T-cell (primary cell): ENCODE measurements at regions not wholly inside any gene's neighbourhood (a gene's known extent, or its start where the extent isn't known, plus 50 kb on each side); places are given as distances from the start of the nearest gene placed in this dataset.

Experiments used
- ATAC-seq, 4 experiments: fragments of 200-7000 bp in 3 of 4; fragments of 150-1000 bp in 1 of 4; cut with Tn5 transposase; replicated peaks in 1 of 4; 1 replicate in 3 of 4; 2 replicates in 1 of 4; pipeline ENCODE4 v1.10.0; 2021; ENCODE audit warnings: moderate library complexity in 3 of 4, mild to moderate bottlenecking in 2 of 4, moderate number of reproducible peaks in 1 of 4
- CTCF ChIA-PET, 2 donors: fragments of 300-600 bp; sonication (Branson Sonifier 250); formaldehyde crosslinking; loops; one replicate each; lab custom pipeline; 2022; ENCODE audit warnings: antibody characterized with exemption in 2 of 2; lab: Charles Lee
- POLR2A ChIA-PET, 2 donors: fragments of 300-600 bp; sonication (Branson Sonifier 250); formaldehyde crosslinking; loops; one replicate each; lab custom pipeline; 2022; ENCODE audit warnings: antibody characterized with exemption in 2 of 2; lab: Charles Lee
- DNase-seq, 35 experiments: peaks; one replicate each; pipeline versions ENCODE4 v3.0.0 to v3.0.0-alpha.2; 2013 to 2023
- H3K27ac ChIP-seq: one replicate; pipeline ENCODE4 v1.5.1; 2013; ENCODE audit warnings: low read length
- H3K27me3 ChIP-seq, 2 experiments: replicated peaks in 1 of 2; 1 replicate in 1 of 2; 2 replicates in 1 of 2; pipeline versions ENCODE4 v1.6.1 to v1.7.0; 2013; ENCODE audit warnings: low read length in 1 of 2, mixed read lengths in 1 of 2; ENCODE audit not compliant: control insufficient read depth in 2 of 2, insufficient read depth in 2 of 2; ENCODE audit errors: extremely low read depth in 1 of 2
- H3K36me3 ChIP-seq, 2 donors: 1 replicate in 1 of 2; 2 replicates in 1 of 2; pipeline versions ENCODE4 v1.6.1 to v1.7.0; 2013; ENCODE audit warnings: low read length in 1 of 2; ENCODE audit not compliant: control insufficient read depth in 2 of 2, insufficient read depth in 1 of 2; ENCODE audit errors: extremely low read depth in 1 of 2
- H3K4me1 ChIP-seq, 2 experiments: 1 replicate in 1 of 2; 2 replicates in 1 of 2; pipeline versions ENCODE4 v1.6.1 to v1.7.0; 2013; ENCODE audit warnings: low read length in 2 of 2, mixed read lengths in 1 of 2; ENCODE audit not compliant: insufficient read depth in 2 of 2, control insufficient read depth in 1 of 2; ENCODE audit errors: extremely low read depth in 1 of 2
- H3K4me3 ChIP-seq, 2 donors: 1 replicate in 1 of 2; 2 replicates in 1 of 2; pipeline versions ENCODE4 v1.5.1 to v1.7.0; 2013; ENCODE audit warnings: mild to moderate bottlenecking in 2 of 2, low read length in 1 of 2, moderate library complexity in 1 of 2; ENCODE audit not compliant: control insufficient read depth in 1 of 2; ENCODE audit errors: extremely low read depth in 1 of 2
- H3K9me3 ChIP-seq: 2 replicates; pipeline ENCODE4 v1.7.0; 2013
- H3K27ac Mint-ChIP-seq, 2 donors: one replicate each; pipeline ENCODE4 v1.8.0; 2020 to 2021; ENCODE audit warnings: mild to moderate bottlenecking in 2 of 2, mixed read lengths in 2 of 2
- H3K27me3 Mint-ChIP-seq, 2 donors: one replicate each; pipeline ENCODE4 v1.8.0; 2021 to 2022; ENCODE audit warnings: mixed read lengths in 2 of 2
- H3K36me3 Mint-ChIP-seq: one replicate; pipeline ENCODE4 v1.8.0; 2021; ENCODE audit warnings: mixed read lengths
- H3K4me1 Mint-ChIP-seq, 3 donors: one replicate each; pipeline ENCODE4 v1.8.0; 2020 to 2022; ENCODE audit warnings: mixed read lengths in 3 of 3, mild to moderate bottlenecking in 1 of 3
- H3K4me3 Mint-ChIP-seq, 3 donors: one replicate each; pipeline ENCODE4 v1.8.0; 2020 to 2022; ENCODE audit warnings: mild to moderate bottlenecking in 3 of 3, mixed read lengths in 3 of 3, moderate library complexity in 3 of 3
- H3K9me3 Mint-ChIP-seq, 3 donors: one replicate each; pipeline ENCODE4 v1.8.0; 2020 to 2022; ENCODE audit warnings: mixed read lengths in 3 of 3
- WGBS: methylation state at CpG from one replicate; pipeline ENCODE4 v1.1.5; 2013; ENCODE audit warnings: missing lambda C conversion rate; ENCODE audit not compliant: insufficient coverage; 5-methylcytosine and 5-hydroxymethylcytosine counted together

- ATAC-seq (no peak), DNase-seq (no peak)
- Histone ChIP-seq H3K4me3 (no peak overlapping the region), H3K9me3 (no peaks in the 10 kb centered on the region), H3K27me3 (no peaks in the 10 kb centered on the region), H3K27ac (no peak overlapping the region), H3K4me1 (no peaks in the 10 kb centered on the region), H3K36me3 (no peaks in the 10 kb centered on the region)
- no peaks in the 10 kb centered on the region for H3K27me3 Mint-ChIP-seq
- H3K36me3 Mint-ChIP-seq, result no peaks in the 10 kb centered on the region
- no peak overlapping the region for H3K4me3 Mint-ChIP-seq
- no CpG with 5 or more reads among the region's 1 CpG for WGBS
- ChIA-PET CTCF (no interaction called here), POLR2A (no interaction called here)
- no peak overlapping the region for H3K27ac Mint-ChIP-seq
- peaks cover 0 to 4% (median under 1%) of the 10 kb centered on the region in 3 donors for H3K9me3 Mint-ChIP-seq
- no peaks in the 10 kb centered on the region for H3K4me1 Mint-ChIP-seq
Observed at GRCh38 chr5:114678778-114679177, 316.9 kb downstream of the KCNN2 start.

GRCh38 chr5:114665551-114665950, 303.7 kb downstream of the KCNN2 start:
- H3K36me3 Mint-ChIP-seq, result no peaks in the 10 kb centered on the region
- H3K4me3 Mint-ChIP-seq, result no peak overlapping the region
- Histone ChIP-seq H3K36me3 (no peaks in the 10 kb centered on the region), H3K4me1 (no peaks in the 10 kb centered on the region), H3K27ac (no peak overlapping the region), H3K9me3 (no peaks in the 10 kb centered on the region), H3K4me3 (no peak overlapping the region), H3K27me3 (no peaks in the 10 kb centered on the region)
- CTCF ChIA-PET, result no interaction called here
- H3K27ac Mint-ChIP-seq, result no peak overlapping the region
- POLR2A ChIA-PET, result no interaction called here
- WGBS, result 50% methylated on average over 2 of the region's 2 CpGs
- ATAC-seq, result no peak
- H3K27me3 Mint-ChIP-seq, result no peaks in the 10 kb centered on the region
- no peak for DNase-seq
- no peaks in the 10 kb centered on the region for H3K4me1 Mint-ChIP-seq
- peaks cover 6 to 22% (median 20%) of the 10 kb centered on the region in 3 donors for H3K9me3 Mint-ChIP-seq

GRCh38 chr5:114660791-114661190, 298.9 kb downstream of the KCNN2 start:
- H3K9me3 ChIP-seq, result no peaks in the 10 kb centered on the region
- H3K36me3 Mint-ChIP-seq, result no peaks in the 10 kb centered on the region
- ATAC-seq, result no peak

GRCh38 chr5:114658194-114658593, 296.3 kb downstream of the KCNN2 start:
- CTCF ChIA-PET, result no interaction called here
- no peak overlapping the region for H3K4me3 Mint-ChIP-seq

More at GRCh38 chr5:114660791-114661190, 298.9 kb downstream of the KCNN2 start:
- H3K4me3 ChIP-seq, result no peak overlapping the region
- ChIA-PET CTCF (no interaction called here), POLR2A (no interaction called here)
- no peak overlapping the region for H3K27ac ChIP-seq
- no peaks in the 10 kb centered on the region for H3K4me1 Mint-ChIP-seq
- H3K27ac Mint-ChIP-seq, result no peak overlapping the region
- no peaks in the 10 kb centered on the region for H3K4me1 ChIP-seq
- H3K9me3 Mint-ChIP-seq, result peaks cover 4 to 21% (median 10%) of the 10 kb centered on the region in 3 donors
- no peaks in the 10 kb centered on the region for H3K36me3 ChIP-seq
- no peaks in the 10 kb centered on the region for H3K27me3 Mint-ChIP-seq
- no peak for DNase-seq
- 91% methylated on average over 1 of the region's 1 CpG for WGBS
- H3K4me3 Mint-ChIP-seq, result no peak overlapping the region
- no peaks in the 10 kb centered on the region for H3K27me3 ChIP-seq

GRCh38 chr5:114657342-114658130, 295.7 kb downstream of the KCNN2 start:
- no peaks in the 10 kb centered on the region for H3K36me3 Mint-ChIP-seq
- DNase-seq (no peak), ATAC-seq (no peak)
- no peaks in the 10 kb centered on the region for H3K4me1 ChIP-seq
- H3K4me3 ChIP-seq, result no peak overlapping the region
- 92% methylated on average over 2 of the region's 6 CpGs for WGBS
- ChIA-PET POLR2A (no interaction called here), CTCF (no interaction called here)
- H3K27ac ChIP-seq, result no peak overlapping the region
- H3K27ac Mint-ChIP-seq, result no peak overlapping the region
- H3K9me3 Mint-ChIP-seq, result peaks cover 0 to 12% (median 6%) of the 10 kb centered on the region in 3 donors
- H3K9me3 ChIP-seq, result peaks cover 3% of the 10 kb centered on the region
- no peaks in the 10 kb centered on the region for H3K27me3 ChIP-seq
- no peaks in the 10 kb centered on the region for H3K4me1 Mint-ChIP-seq
- no peaks in the 10 kb centered on the region for H3K36me3 ChIP-seq
- H3K27me3 Mint-ChIP-seq, result no peaks in the 10 kb centered on the region
- H3K4me3 Mint-ChIP-seq, result no peak overlapping the region

More at GRCh38 chr5:114658194-114658593, 296.3 kb downstream of the KCNN2 start:
- Histone ChIP-seq H3K4me1 (no peaks in the 10 kb centered on the region), H3K9me3 (peaks cover 3% of the 10 kb centered on the region), H3K27ac (no peak overlapping the region), H3K36me3 (no peaks in the 10 kb centered on the region), H3K27me3 (no peaks in the 10 kb centered on the region), H3K4me3 (no peak overlapping the region)
- no peaks in the 10 kb centered on the region for H3K36me3 Mint-ChIP-seq
- peaks cover 0 to 14% (median 6%) of the 10 kb centered on the region in 3 donors for H3K9me3 Mint-ChIP-seq
- ATAC-seq (no peak), DNase-seq (no peak)
- WGBS, result no CpG with 5 or more reads among the region's 1 CpG
- H3K27me3 Mint-ChIP-seq, result no peaks in the 10 kb centered on the region
- POLR2A ChIA-PET, result no interaction called here
- H3K4me1 Mint-ChIP-seq, result no peaks in the 10 kb centered on the region
- H3K27ac Mint-ChIP-seq, result no peak overlapping the region

- no peaks in the 10 kb centered on the region for H3K27me3 ChIP-seq
- Mint-ChIP-seq H3K4me1 (no peaks in the 10 kb centered on the region), H3K27ac (no peak overlapping the region), H3K9me3 (peaks cover 0 to 9% (median 6%) of the 10 kb centered on the region in 3 donors), H3K27me3 (no peaks in the 10 kb centered on the region), H3K4me3 (no peak overlapping the region), H3K36me3 (no peaks in the 10 kb centered on the region)
- peaks cover 3% of the 10 kb centered on the region for H3K9me3 ChIP-seq
- ChIA-PET POLR2A (no interaction called here), CTCF (no interaction called here)
- no peak overlapping the region for H3K27ac ChIP-seq
- no peak overlapping the region for H3K4me3 ChIP-seq
- no CpG with 5 or more reads among the region's 1 CpG for WGBS
- DNase-seq (no peak), ATAC-seq (no peak)
- no peaks in the 10 kb centered on the region for H3K4me1 ChIP-seq
- no peaks in the 10 kb centered on the region for H3K36me3 ChIP-seq
Observed at GRCh38 chr5:114649878-114650277, 288.0 kb downstream of the KCNN2 start.
